ENCODE measurements at regions not wholly inside any gene's neighbourhood (a gene's known extent, or its start where the extent isn't known, plus 50 kb on each side); places are given as distances from the start of the nearest gene placed in this dataset.

GRCh38 chr9:115615821-115616665 is 498.1 kb upstream of the TNC start:
- WGBS, 2 donors (ENCODE audit: low coverage in 1 of 2) = 74 to 85% methylated on average over 4 of the region's 4 CpGs
- no peak for ATAC-seq

GRCh38 chr9:115616666-115617239 is 498.8 kb upstream of the TNC start:
- 79 to 92% methylated on average over 2 of the region's 2 CpGs for WGBS, 2 donors (ENCODE audit: low coverage in 1 of 2)
- no peaks in the 10 kb centered on the region for H3K36me3 ChIP-seq

More at GRCh38 chr9:115615821-115616665, 498.1 kb upstream of the TNC start:
- peaks cover 0 to 9% (median 0%) of the 10 kb centered on the region in 3 donors for H3K9me3 ChIP-seq
- no peak for TF ChIP-seq POLR2A (IDR thresholded peaks at IDR 0.05)
- TF ChIP-seq EP300 (IDR thresholded peaks at IDR 0.05) = no peak
- no peak for TF ChIP-seq CTCF (IDR thresholded peaks at IDR 0.05)
- TF ChIP-seq POLR2AphosphoS5 (IDR thresholded peaks at IDR 0.05) = no peak
- no peaks in the 10 kb centered on the region for H3K36me3 ChIP-seq
- no peaks in the 10 kb centered on the region for H3K4me1 ChIP-seq
- no peak overlapping the region for H3K27ac ChIP-seq
- H3K27me3 ChIP-seq = peaks cover 8% of the 10 kb centered on the region
- H3K4me3 ChIP-seq = no peak overlapping the region

GRCh38 chr9:115625251-115625650 is 507.3 kb upstream of the TNC start:
- Histone ChIP-seq H3K4me3 (no peak overlapping the region), H3K27me3 (no peaks in the 10 kb centered on the region), H3K27ac (no peak overlapping the region), H3K9me3 (peaks cover 0 to 12% (median 0%) of the 10 kb centered on the region in 3 donors), H3K4me1 (no peaks in the 10 kb centered on the region), H3K36me3 (no peaks in the 10 kb centered on the region)
- ATAC-seq = no peak
- no peak for TF ChIP-seq POLR2A (IDR thresholded peaks at IDR 0.05)
- no peak for TF ChIP-seq CTCF (IDR thresholded peaks at IDR 0.05)
- no peak for TF ChIP-seq POLR2AphosphoS5 (IDR thresholded peaks at IDR 0.05)
- no peak for TF ChIP-seq EP300 (IDR thresholded peaks at IDR 0.05)

More at GRCh38 chr9:115616666-115617239, 498.8 kb upstream of the TNC start:
- no peak overlapping the region for H3K4me3 ChIP-seq
- H3K9me3 ChIP-seq = peaks cover 0 to 13% (median 0%) of the 10 kb centered on the region in 3 donors
- no peak overlapping the region for H3K27ac ChIP-seq
- peaks cover 8% of the 10 kb centered on the region for H3K27me3 ChIP-seq
- no peak for ATAC-seq
- no peak for TF ChIP-seq POLR2AphosphoS5 (IDR thresholded peaks at IDR 0.05)
- no peak for TF ChIP-seq CTCF (IDR thresholded peaks at IDR 0.05)
- TF ChIP-seq POLR2A (IDR thresholded peaks at IDR 0.05) = no peak
- no peak for TF ChIP-seq EP300 (IDR thresholded peaks at IDR 0.05)
- H3K4me1 ChIP-seq = no peaks in the 10 kb centered on the region

GRCh38 chr9:115625954-115626353 is 508.0 kb upstream of the TNC start:
- no peaks in the 10 kb centered on the region for H3K4me1 ChIP-seq
- 91 to 95% methylated on average over 5 of the region's 5 CpGs for WGBS, 2 donors (ENCODE audit: low coverage in 1 of 2)
- no peak overlapping the region for H3K27ac ChIP-seq
- TF ChIP-seq POLR2AphosphoS5 (IDR thresholded peaks at IDR 0.05) (no peak), POLR2A (IDR thresholded peaks at IDR 0.05) (no peak), CTCF (IDR thresholded peaks at IDR 0.05) (no peak), EP300 (IDR thresholded peaks at IDR 0.05) (no peak)
- H3K4me3 ChIP-seq = no peak overlapping the region
- no peaks in the 10 kb centered on the region for H3K27me3 ChIP-seq
- no peak for ATAC-seq
- no peaks in the 10 kb centered on the region for H3K36me3 ChIP-seq
- peaks cover 0 to 12% (median 0%) of the 10 kb centered on the region in 3 donors for H3K9me3 ChIP-seq
